ENCODE measurements at regions not wholly inside any gene's neighbourhood (a gene's known extent, or its start where the extent isn't known, plus 50 kb on each side); places are given as distances from the start of the nearest gene placed in this dataset.
A peak's percentile ranks its signal among the peaks of the same experiment; 100 is the strongest.

DNA sequence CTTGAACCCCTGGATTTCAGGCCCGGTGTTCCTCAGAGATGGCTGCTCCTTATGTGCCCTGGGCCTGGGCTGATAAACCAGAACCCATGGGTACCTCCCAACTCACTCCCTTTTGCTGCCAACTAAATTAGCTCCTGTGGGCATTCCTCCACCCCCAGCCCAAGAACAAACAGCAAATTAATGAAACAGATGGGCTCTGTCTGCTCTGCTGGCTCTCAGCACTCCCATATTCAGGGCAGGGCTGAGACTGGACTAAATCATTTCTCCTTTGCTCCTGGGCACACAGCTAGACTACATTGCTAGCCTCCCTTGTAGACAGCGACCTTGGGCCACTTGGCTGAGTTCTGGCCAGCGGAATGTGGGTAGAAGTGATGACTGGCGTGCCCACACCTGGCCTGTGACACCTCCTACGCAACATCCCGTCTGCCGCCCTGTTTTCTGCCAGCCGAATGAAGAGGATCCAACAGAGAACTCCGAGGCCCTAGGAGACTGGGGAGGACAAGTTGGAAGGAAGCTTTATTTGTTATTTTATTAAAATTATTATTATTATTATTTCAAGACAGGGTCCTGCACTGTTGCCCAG lies 101.9 kb upstream of the DISP3 start:
- no peak for DNase-seq
- peak overlapping the region; percentile 60 for H3K27ac Mint-ChIP-seq
- ATAC-seq (ENCODE audit: low read depth) = no peak
- ChIA-PET POLR2A (no interaction called here), CTCF (interaction anchor here (0.6 to 1.3 kb wide), 2 partner anchors 268 to 279 kb away, joined by 3 to 5 read pairs; no protein-coding TSS in a partner anchor)
- intact Hi-C loops (cut with micrococcal nuclease) = no loop called here
- H3K27me3 Mint-ChIP-seq = peaks cover 15% of the 10 kb centered on the region
- Histone ChIP-seq H3K79me2 (ENCODE audit: control insufficient read depth, insufficient read depth, low read length) (no peaks in the 10 kb centered on the region), H3K27me3 (replicated peaks in 1 of 4; ENCODE audit: control extremely low read depth in 1 of 4, control insufficient read depth in 3 of 4, insufficient read depth in 4 of 4, low read length in 3 of 4) (no peaks in the 10 kb centered on the region), H3K27ac (ENCODE audit: low read length in 2 of 2) (no peak overlapping the region), H3K4me1 (ENCODE audit: control insufficient read depth in 2 of 2, insufficient read depth in 2 of 2, low read length in 2 of 2) (peaks cover 6 to 7% of the 10 kb centered on the region in 2 donors), H3K36me3 (replicated peaks in 1 of 2; ENCODE audit: control extremely low read depth in 1 of 2, control insufficient read depth in 1 of 2, extremely low read depth in 1 of 2, insufficient read depth in 2 of 2, low read length in 1 of 2) (no peaks in the 10 kb centered on the region), H3K9me3 (ENCODE audit: control extremely low read depth in 1 of 3, control insufficient read depth in 2 of 3, insufficient read depth in 1 of 3, low read length in 2 of 3) (no peaks in the 10 kb centered on the region), H3K9ac (ENCODE audit: low read length) (no peak overlapping the region), H2AFZ (ENCODE audit: insufficient read depth, low read depth, low read length, poor library complexity, severe bottlenecking) (no peak overlapping the region), H4K20me1 (ENCODE audit: control insufficient read depth, insufficient read depth, low read length, poor library complexity, severe bottlenecking) (no peaks in the 10 kb centered on the region), H3K4me2 (replicated peaks; ENCODE audit: low read depth, low read length, poor library complexity, severe bottlenecking) (no peak overlapping the region), H3K4me3 (ENCODE audit: control extremely low read depth in 1 of 5, extremely low read depth in 1 of 5, insufficient read depth in 1 of 5, low read depth in 2 of 5, low read length in 4 of 5) (no peak overlapping the region)
- H3K4me3 Mint-ChIP-seq = no peak overlapping the region
- TF ChIP-seq, protein P1, sequence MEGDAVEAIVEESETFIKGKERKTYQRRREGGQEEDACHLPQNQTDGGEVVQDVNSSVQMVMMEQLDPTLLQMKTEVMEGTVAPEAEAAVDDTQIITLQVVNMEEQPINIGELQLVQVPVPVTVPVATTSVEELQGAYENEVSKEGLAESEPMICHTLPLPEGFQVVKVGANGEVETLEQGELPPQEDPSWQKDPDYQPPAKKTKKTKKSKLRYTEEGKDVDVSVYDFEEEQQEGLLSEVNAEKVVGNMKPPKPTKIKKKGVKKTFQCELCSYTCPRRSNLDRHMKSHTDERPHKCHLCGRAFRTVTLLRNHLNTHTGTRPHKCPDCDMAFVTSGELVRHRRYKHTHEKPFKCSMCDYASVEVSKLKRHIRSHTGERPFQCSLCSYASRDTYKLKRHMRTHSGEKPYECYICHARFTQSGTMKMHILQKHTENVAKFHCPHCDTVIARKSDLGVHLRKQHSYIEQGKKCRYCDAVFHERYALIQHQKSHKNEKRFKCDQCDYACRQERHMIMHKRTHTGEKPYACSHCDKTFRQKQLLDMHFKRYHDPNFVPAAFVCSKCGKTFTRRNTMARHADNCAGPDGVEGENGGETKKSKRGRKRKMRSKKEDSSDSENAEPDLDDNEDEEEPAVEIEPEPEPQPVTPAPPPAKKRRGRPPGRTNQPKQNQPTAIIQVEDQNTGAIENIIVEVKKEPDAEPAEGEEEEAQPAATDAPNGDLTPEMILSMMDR (IDR thresholded peaks at IDR 0.05) = no peak
- TF ChIP-seq EZH2 (IDR thresholded peaks at IDR 0.05; ENCODE audit: borderline replicate concordance, insufficient read depth, low read depth, low read length, poor library complexity, severe bottlenecking) = no peak
- H3K9me3 Mint-ChIP-seq (ENCODE audit: insufficient read depth) = peaks cover 3% of the 10 kb centered on the region
- WGBS (ENCODE audit: insufficient coverage) = 89% methylated on average over 6 of the region's 9 CpGs
- H3K4me1 Mint-ChIP-seq = peaks cover 21% of the 10 kb centered on the region

DNA sequence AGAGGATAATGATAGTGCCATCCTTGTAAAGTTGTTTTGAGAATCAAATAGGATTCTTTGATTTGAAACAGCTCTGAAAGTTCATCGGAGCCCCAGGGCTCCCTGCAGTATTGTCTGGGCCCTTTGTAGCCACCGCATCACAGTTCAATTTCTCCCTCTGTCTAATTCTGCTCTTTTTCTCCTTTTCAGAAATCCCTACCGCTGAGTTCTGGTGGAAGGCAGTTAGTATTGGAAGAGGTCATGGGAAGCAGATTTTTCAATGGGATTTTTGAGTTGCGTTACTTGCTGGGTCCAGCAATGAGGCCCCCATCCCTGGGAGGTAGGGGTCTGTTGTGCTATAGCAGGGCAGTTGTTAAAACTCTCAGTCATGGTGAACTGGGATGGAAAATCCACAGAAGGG lies 101.0 kb upstream of the DISP3 start:
- ATAC-seq (ENCODE audit: low read depth) = no peak
- ChIA-PET CTCF (interaction anchor here (1.3 kb wide), 1 partner anchor 268 kb away, joined by 3 read pairs; no protein-coding TSS in a partner anchor), POLR2A (no interaction called here)
- 100% methylated on average over 1 of the region's 4 CpGs for WGBS (ENCODE audit: insufficient coverage)
- Mint-ChIP-seq H3K27ac (no peak overlapping the region), H3K4me3 (no peak overlapping the region), H3K9me3 (ENCODE audit: insufficient read depth) (peaks cover 3% of the 10 kb centered on the region), H3K27me3 (peaks cover 15% of the 10 kb centered on the region), H3K4me1 (peaks cover 21% of the 10 kb centered on the region)
- Histone ChIP-seq H3K79me2 (ENCODE audit: control insufficient read depth, insufficient read depth, low read length) (no peaks in the 10 kb centered on the region), H3K4me3 (ENCODE audit: control extremely low read depth in 1 of 5, extremely low read depth in 1 of 5, insufficient read depth in 1 of 5, low read depth in 2 of 5, low read length in 4 of 5) (no peak overlapping the region), H3K9me3 (ENCODE audit: control extremely low read depth in 1 of 3, control insufficient read depth in 2 of 3, insufficient read depth in 1 of 3, low read length in 2 of 3) (no peaks in the 10 kb centered on the region), H3K27me3 (replicated peaks in 1 of 4; ENCODE audit: control extremely low read depth in 1 of 4, control insufficient read depth in 3 of 4, insufficient read depth in 4 of 4, low read length in 3 of 4) (no peaks in the 10 kb centered on the region), H3K9ac (ENCODE audit: low read length) (no peak overlapping the region), H3K36me3 (replicated peaks in 1 of 2; ENCODE audit: control extremely low read depth in 1 of 2, control insufficient read depth in 1 of 2, extremely low read depth in 1 of 2, insufficient read depth in 2 of 2, low read length in 1 of 2) (no peaks in the 10 kb centered on the region), H3K4me2 (replicated peaks; ENCODE audit: low read depth, low read length, poor library complexity, severe bottlenecking) (no peak overlapping the region), H4K20me1 (ENCODE audit: control insufficient read depth, insufficient read depth, low read length, poor library complexity, severe bottlenecking) (no peaks in the 10 kb centered on the region), H3K27ac (ENCODE audit: low read length in 2 of 2) (no peak overlapping the region), H2AFZ (ENCODE audit: insufficient read depth, low read depth, low read length, poor library complexity, severe bottlenecking) (no peak overlapping the region), H3K4me1 (ENCODE audit: control insufficient read depth in 2 of 2, insufficient read depth in 2 of 2, low read length in 2 of 2) (peaks cover 6 to 7% of the 10 kb centered on the region in 2 donors)
- no peak for TF ChIP-seq EZH2 (IDR thresholded peaks at IDR 0.05; ENCODE audit: borderline replicate concordance, insufficient read depth, low read depth, low read length, poor library complexity, severe bottlenecking)
- TF ChIP-seq, protein P1 (IDR thresholded peaks at IDR 0.05) = no peak
- no peak for DNase-seq
- intact Hi-C loops (cut with micrococcal nuclease) = no loop called here
